ENCODE measurements at regions not wholly inside any gene's neighbourhood (a gene's known extent, or its start where the extent isn't known, plus 50 kb on each side); places are given as distances from the start of the nearest gene placed in this dataset.

GRCh38 chr17:73706428-73706827 is 62.2 kb upstream of the SDK2 start:
- TF ChIP-seq TCF7L2 (IDR thresholded peaks at IDR 0.05; ENCODE audit: borderline replicate concordance, extremely low read depth, insufficient read depth, insufficient read length) = no peak
- POLR2A ChIA-PET = no interaction called here
- ATAC-seq (no peak), DNase-seq (ENCODE audit: low read depth, low spot score) (no peak)
- RAD21 ChIA-PET (ENCODE audit: low non-redundant PET in 1 of 2, low total read pairs in 2 of 2, uncharacterized antibody in 2 of 2, unreplicated experiment in 2 of 2) = no interaction called here
- Histone ChIP-seq H2AFZ (ENCODE audit: low read depth, low read length, poor library complexity, severe bottlenecking) (no peak overlapping the region), H3K4me2 (ENCODE audit: low read length) (no peak overlapping the region), H3K79me2 (ENCODE audit: insufficient read depth, low read length) (no peaks in the 10 kb centered on the region), H3K9me2 (ENCODE audit: insufficient read depth) (no peaks in the 10 kb centered on the region), H3K9me3 (ENCODE audit: control insufficient read depth in 1 of 2, insufficient read depth in 1 of 2, low read depth in 1 of 2, low read length in 2 of 2) (no peaks in the 10 kb centered on the region), H3K27ac (ENCODE audit: low read depth, low read length) (no peak overlapping the region), H3K4me1 (ENCODE audit: control insufficient read depth in 1 of 2, insufficient read depth in 2 of 2, low read length in 2 of 2) (peaks cover 0 to 5% of the 10 kb centered on the region in 2 experiments; a peak in 1 of 4 replicates), H4K20me1 (ENCODE audit: insufficient read depth) (no peaks in the 10 kb centered on the region), H3K4me3 (replicated peaks in 1 of 2; ENCODE audit: low read depth in 1 of 2, low read length in 2 of 2) (no peak overlapping the region), H3K27me3 (ENCODE audit: insufficient read depth, low read length) (peaks cover 28% of the 10 kb centered on the region), H3K36me3 (ENCODE audit: control insufficient read depth in 1 of 2, insufficient read depth in 2 of 2, low read length in 2 of 2) (no peaks in the 10 kb centered on the region), H3K9ac (ENCODE audit: low read length) (no peak overlapping the region)
- no TSS peak for BruUV-seq (replicated peaks)
- intact Hi-C loops (cut with micrococcal nuclease) = no loop called here
- CTCF ChIA-PET = interaction anchor here (1.7 kb wide), 1 partner anchor 277 kb away, joined by 5 read pairs; no protein-coding TSS in a partner anchor

- ChIA-PET RAD21 (ENCODE audit: low non-redundant PET in 1 of 2, low total read pairs in 2 of 2, uncharacterized antibody in 2 of 2, unreplicated experiment in 2 of 2) (no interaction called here), CTCF (interaction anchor here (1.7 kb wide), 1 partner anchor 278 kb away, joined by 5 read pairs; no protein-coding TSS in a partner anchor), POLR2A (no interaction called here)
- Histone ChIP-seq H3K9me3 (ENCODE audit: control insufficient read depth in 1 of 2, insufficient read depth in 1 of 2, low read depth in 1 of 2, low read length in 2 of 2) (no peaks in the 10 kb centered on the region), H3K9me2 (ENCODE audit: insufficient read depth) (no peaks in the 10 kb centered on the region), H3K9ac (ENCODE audit: low read length) (no peak overlapping the region), H3K79me2 (ENCODE audit: insufficient read depth, low read length) (no peaks in the 10 kb centered on the region), H3K36me3 (ENCODE audit: control insufficient read depth in 1 of 2, insufficient read depth in 2 of 2, low read length in 2 of 2) (no peaks in the 10 kb centered on the region), H4K20me1 (ENCODE audit: insufficient read depth) (no peaks in the 10 kb centered on the region), H3K4me2 (ENCODE audit: low read length) (no peak overlapping the region), H3K27me3 (ENCODE audit: insufficient read depth, low read length) (peaks cover 31% of the 10 kb centered on the region), H2AFZ (ENCODE audit: low read depth, low read length, poor library complexity, severe bottlenecking) (no peak overlapping the region), H3K4me1 (ENCODE audit: control insufficient read depth in 1 of 2, insufficient read depth in 2 of 2, low read length in 2 of 2) (peaks cover 0 to 5% of the 10 kb centered on the region in 2 experiments; a peak in 1 of 4 replicates), H3K27ac (ENCODE audit: low read depth, low read length) (no peak overlapping the region), H3K4me3 (replicated peaks in 1 of 2; ENCODE audit: low read depth in 1 of 2, low read length in 2 of 2) (no peak overlapping the region)
- TF ChIP-seq TCF7L2 (IDR thresholded peaks at IDR 0.05; ENCODE audit: borderline replicate concordance, extremely low read depth, insufficient read depth, insufficient read length) (peak; percentile 57), CTCF (IDR thresholded peaks at IDR 0.05 in 2 of 3, conservative IDR thresholded peaks at IDR 0.05 in 1 of 3; ENCODE audit: borderline replicate concordance in 1 of 3, insufficient read depth in 1 of 3, low read depth in 2 of 3, low read length in 2 of 3) (no peak)
- DNase-seq (ENCODE audit: low read depth, low spot score) = no peak
- ATAC-seq = no peak
- intact Hi-C loops (cut with micrococcal nuclease) = no loop called here
- no TSS peak for BruUV-seq (replicated peaks)
These were observed 62.6 kb upstream of the SDK2 start for GRCh38 chr17:73706858-73707257.

Measured in HCT116 (cell line).